ENCODE measurements at regions not wholly inside any gene's neighbourhood (a gene's known extent, or its start where the extent isn't known, plus 50 kb on each side); places are given as distances from the start of the nearest gene placed in this dataset.

GRCh38 chr2:4265936-4266335 lies 562.6 kb downstream of the DCDC2C start:
- Histone ChIP-seq H3K36me3 (ENCODE audit: low read depth) (no peaks in the 10 kb centered on the region), H3K27ac (ENCODE audit: poor library complexity, severe bottlenecking) (no peak overlapping the region)
- no peak for ATAC-seq (ENCODE audit: low read depth)

DNA sequence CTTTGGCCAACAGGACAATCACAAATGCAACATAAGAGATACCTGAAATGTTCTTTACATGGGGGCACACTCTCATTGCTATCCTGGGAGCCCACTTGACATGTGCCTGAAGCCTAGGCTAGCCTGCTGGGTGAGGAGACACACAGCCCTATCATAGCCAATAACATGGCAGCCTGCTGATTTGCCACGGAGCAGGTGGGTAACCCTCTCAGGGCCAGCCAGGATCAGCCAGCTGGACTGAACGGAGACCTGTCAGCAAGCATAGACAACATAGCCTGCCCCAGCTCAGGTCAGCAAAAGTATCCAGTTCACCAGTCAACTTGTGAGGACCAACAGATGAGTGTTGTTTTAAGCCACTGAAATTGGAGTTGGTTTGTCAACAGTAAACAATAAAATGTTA lies 566.5 kb downstream of the DCDC2C start:
- H3K27me3 ChIP-seq (ENCODE audit: insufficient read depth, poor library complexity, severe bottlenecking), result no peaks in the 10 kb centered on the region
- no peak overlapping the region for H3K27ac ChIP-seq (ENCODE audit: poor library complexity, severe bottlenecking)
- no peak overlapping the region for H3K4me3 ChIP-seq (ENCODE audit: severe bottlenecking)
- no peaks in the 10 kb centered on the region for H3K36me3 ChIP-seq (ENCODE audit: low read depth)
- DNase-seq (ENCODE audit: low spot score) (no peak), ATAC-seq (ENCODE audit: low read depth) (no peak)
- H3K9me3 ChIP-seq (ENCODE audit: severe bottlenecking), result no peaks in the 10 kb centered on the region
- TF ChIP-seq, protein P1, sequence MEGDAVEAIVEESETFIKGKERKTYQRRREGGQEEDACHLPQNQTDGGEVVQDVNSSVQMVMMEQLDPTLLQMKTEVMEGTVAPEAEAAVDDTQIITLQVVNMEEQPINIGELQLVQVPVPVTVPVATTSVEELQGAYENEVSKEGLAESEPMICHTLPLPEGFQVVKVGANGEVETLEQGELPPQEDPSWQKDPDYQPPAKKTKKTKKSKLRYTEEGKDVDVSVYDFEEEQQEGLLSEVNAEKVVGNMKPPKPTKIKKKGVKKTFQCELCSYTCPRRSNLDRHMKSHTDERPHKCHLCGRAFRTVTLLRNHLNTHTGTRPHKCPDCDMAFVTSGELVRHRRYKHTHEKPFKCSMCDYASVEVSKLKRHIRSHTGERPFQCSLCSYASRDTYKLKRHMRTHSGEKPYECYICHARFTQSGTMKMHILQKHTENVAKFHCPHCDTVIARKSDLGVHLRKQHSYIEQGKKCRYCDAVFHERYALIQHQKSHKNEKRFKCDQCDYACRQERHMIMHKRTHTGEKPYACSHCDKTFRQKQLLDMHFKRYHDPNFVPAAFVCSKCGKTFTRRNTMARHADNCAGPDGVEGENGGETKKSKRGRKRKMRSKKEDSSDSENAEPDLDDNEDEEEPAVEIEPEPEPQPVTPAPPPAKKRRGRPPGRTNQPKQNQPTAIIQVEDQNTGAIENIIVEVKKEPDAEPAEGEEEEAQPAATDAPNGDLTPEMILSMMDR (IDR thresholded peaks at IDR 0.05; ENCODE audit: poor library complexity, severe bottlenecking), result no peak
- no peaks in the 10 kb centered on the region for H3K4me1 ChIP-seq (ENCODE audit: insufficient read depth, poor library complexity, severe bottlenecking)

More at GRCh38 chr2:4265936-4266335, 562.6 kb downstream of the DCDC2C start:
- DNase-seq (ENCODE audit: low spot score), result no peak
- Histone ChIP-seq H3K9me3 (ENCODE audit: severe bottlenecking) (no peaks in the 10 kb centered on the region), H3K4me1 (ENCODE audit: insufficient read depth, poor library complexity, severe bottlenecking) (no peaks in the 10 kb centered on the region), H3K4me3 (ENCODE audit: severe bottlenecking) (no peak overlapping the region), H3K27me3 (ENCODE audit: insufficient read depth, poor library complexity, severe bottlenecking) (no peaks in the 10 kb centered on the region)
- TF ChIP-seq, protein P1 (IDR thresholded peaks at IDR 0.05; ENCODE audit: poor library complexity, severe bottlenecking), result no peak

GRCh38 chr2:4272261-4272858 lies 569.0 kb downstream of the DCDC2C start:
- no peaks in the 10 kb centered on the region for H3K27me3 ChIP-seq (ENCODE audit: insufficient read depth, poor library complexity, severe bottlenecking)
- no peaks in the 10 kb centered on the region for H3K9me3 ChIP-seq (ENCODE audit: severe bottlenecking)
- H3K27ac ChIP-seq (ENCODE audit: poor library complexity, severe bottlenecking), result no peak overlapping the region
- no peaks in the 10 kb centered on the region for H3K4me1 ChIP-seq (ENCODE audit: insufficient read depth, poor library complexity, severe bottlenecking)
- TF ChIP-seq, protein P1 (IDR thresholded peaks at IDR 0.05; ENCODE audit: poor library complexity, severe bottlenecking), result no peak
- DNase-seq (ENCODE audit: low spot score) (no peak), ATAC-seq (ENCODE audit: low read depth) (no peak)
- no peak overlapping the region for H3K4me3 ChIP-seq (ENCODE audit: severe bottlenecking)
- H3K36me3 ChIP-seq (ENCODE audit: low read depth), result no peaks in the 10 kb centered on the region

GRCh38 chr2:4278392-4278791 lies 575.0 kb downstream of the DCDC2C start:
- no peaks in the 10 kb centered on the region for H3K27me3 ChIP-seq (ENCODE audit: insufficient read depth, poor library complexity, severe bottlenecking)
- H3K4me3 ChIP-seq (ENCODE audit: severe bottlenecking), result no peak overlapping the region
- TF ChIP-seq, protein P1 (IDR thresholded peaks at IDR 0.05; ENCODE audit: poor library complexity, severe bottlenecking), result no peak
- H3K9me3 ChIP-seq (ENCODE audit: severe bottlenecking), result no peaks in the 10 kb centered on the region
- no peaks in the 10 kb centered on the region for H3K4me1 ChIP-seq (ENCODE audit: insufficient read depth, poor library complexity, severe bottlenecking)
- no peaks in the 10 kb centered on the region for H3K36me3 ChIP-seq (ENCODE audit: low read depth)
- ATAC-seq (ENCODE audit: low read depth), result no peak
- DNase-seq (ENCODE audit: low spot score), result no peak
- H3K27ac ChIP-seq (ENCODE audit: poor library complexity, severe bottlenecking), result no peak overlapping the region

DNA sequence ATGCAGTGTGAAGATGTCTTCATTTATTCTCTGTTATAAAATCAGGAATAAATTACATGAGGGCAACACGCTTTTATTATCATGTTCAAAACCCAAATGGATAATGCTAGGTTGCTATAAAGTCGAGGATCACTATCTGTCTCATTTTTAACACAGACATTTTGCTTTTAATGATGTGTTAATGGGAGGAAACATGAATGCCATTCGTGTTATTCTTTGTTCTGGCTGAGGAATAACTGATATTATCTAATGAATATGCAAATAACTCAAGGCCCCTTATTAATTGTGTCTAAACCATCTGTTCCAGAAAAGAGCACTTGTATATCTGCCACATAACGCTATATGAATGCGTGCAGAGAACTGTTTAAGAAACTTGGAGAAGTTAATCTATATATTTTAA lies 576.1 kb downstream of the DCDC2C start:
- ATAC-seq (ENCODE audit: low read depth) (no peak), DNase-seq (ENCODE audit: low spot score) (no peak)
- TF ChIP-seq, protein P1 (IDR thresholded peaks at IDR 0.05; ENCODE audit: poor library complexity, severe bottlenecking), result no peak
- Histone ChIP-seq H3K9me3 (ENCODE audit: severe bottlenecking) (no peaks in the 10 kb centered on the region), H3K36me3 (ENCODE audit: low read depth) (no peaks in the 10 kb centered on the region), H3K27me3 (ENCODE audit: insufficient read depth, poor library complexity, severe bottlenecking) (no peaks in the 10 kb centered on the region), H3K4me3 (ENCODE audit: severe bottlenecking) (no peak overlapping the region), H3K27ac (ENCODE audit: poor library complexity, severe bottlenecking) (no peak overlapping the region), H3K4me1 (ENCODE audit: insufficient read depth, poor library complexity, severe bottlenecking) (no peaks in the 10 kb centered on the region)
